ENCODE measurements at regions not wholly inside any gene's neighbourhood (a gene's known extent, or its start where the extent isn't known, plus 50 kb on each side); places are given as distances from the start of the nearest gene placed in this dataset.

GRCh38 chr2:5915881-5916310 is 223.7 kb downstream of the SOX11 start:
- DNase-seq (ENCODE audit: low read depth in 2 of 2) = no peak

GRCh38 chr2:5921081-5921642 is 229.0 kb downstream of the SOX11 start:
- no peak for TF ChIP-seq CTCF (IDR thresholded peaks at IDR 0.05; ENCODE audit: low read depth, low read length)
- DNase-seq (ENCODE audit: low read depth in 2 of 2) = no peak

More at GRCh38 chr2:5915881-5916310, 223.7 kb downstream of the SOX11 start:
- H3K4me3 ChIP-seq (replicated peaks in 1 of 2; ENCODE audit: low read depth in 2 of 2, low read length in 2 of 2) = no peak overlapping the region
- TF ChIP-seq CTCF (IDR thresholded peaks at IDR 0.05; ENCODE audit: low read depth, low read length) = peak; percentile 9

GRCh38 chr2:5923957-5924945 is 232.1 kb downstream of the SOX11 start:
- H3K4me3 ChIP-seq (replicated peaks in 1 of 2; ENCODE audit: low read depth in 2 of 2, low read length in 2 of 2) = no peak overlapping the region
- no peak for TF ChIP-seq CTCF (IDR thresholded peaks at IDR 0.05; ENCODE audit: low read depth, low read length)
- DNase-seq (ENCODE audit: low read depth in 2 of 2) = no peak

More at GRCh38 chr2:5921081-5921642, 229.0 kb downstream of the SOX11 start:
- H3K4me3 ChIP-seq (replicated peaks in 1 of 2; ENCODE audit: low read depth in 2 of 2, low read length in 2 of 2) = no peak overlapping the region

DNA sequence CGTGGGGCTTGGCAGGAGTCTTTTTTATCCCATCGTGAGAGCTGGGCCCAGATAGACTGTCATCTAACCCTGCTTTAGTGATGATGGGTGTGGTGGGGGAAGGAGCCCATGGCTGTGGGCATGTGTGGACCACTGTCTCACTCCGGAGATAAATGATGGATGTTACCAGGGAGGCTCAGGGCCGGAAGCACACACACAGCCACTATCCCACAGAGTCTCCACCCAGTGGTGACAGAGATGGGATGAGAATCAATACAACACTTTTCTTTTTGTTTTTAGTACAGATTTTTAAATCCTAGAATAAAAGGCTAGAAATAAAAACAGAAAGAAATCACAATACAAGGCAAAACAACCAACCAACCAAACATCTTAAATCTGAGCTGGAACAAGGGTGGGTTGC is 233.4 kb downstream of the SOX11 start:
- DNase-seq (ENCODE audit: low read depth in 2 of 2) = no peak
- H3K4me3 ChIP-seq (replicated peaks in 1 of 2; ENCODE audit: low read depth in 2 of 2, low read length in 2 of 2) = no peak overlapping the region
- no peak for TF ChIP-seq CTCF (IDR thresholded peaks at IDR 0.05; ENCODE audit: low read depth, low read length)

- no peak for DNase-seq (ENCODE audit: low read depth in 2 of 2)
- no peak overlapping the region for H3K4me3 ChIP-seq (replicated peaks in 1 of 2; ENCODE audit: low read depth in 2 of 2, low read length in 2 of 2)
- TF ChIP-seq CTCF (IDR thresholded peaks at IDR 0.05; ENCODE audit: low read depth, low read length) = no peak
Observed at GRCh38 chr2:5926871-5927512, 234.8 kb downstream of the SOX11 start.

DNA sequence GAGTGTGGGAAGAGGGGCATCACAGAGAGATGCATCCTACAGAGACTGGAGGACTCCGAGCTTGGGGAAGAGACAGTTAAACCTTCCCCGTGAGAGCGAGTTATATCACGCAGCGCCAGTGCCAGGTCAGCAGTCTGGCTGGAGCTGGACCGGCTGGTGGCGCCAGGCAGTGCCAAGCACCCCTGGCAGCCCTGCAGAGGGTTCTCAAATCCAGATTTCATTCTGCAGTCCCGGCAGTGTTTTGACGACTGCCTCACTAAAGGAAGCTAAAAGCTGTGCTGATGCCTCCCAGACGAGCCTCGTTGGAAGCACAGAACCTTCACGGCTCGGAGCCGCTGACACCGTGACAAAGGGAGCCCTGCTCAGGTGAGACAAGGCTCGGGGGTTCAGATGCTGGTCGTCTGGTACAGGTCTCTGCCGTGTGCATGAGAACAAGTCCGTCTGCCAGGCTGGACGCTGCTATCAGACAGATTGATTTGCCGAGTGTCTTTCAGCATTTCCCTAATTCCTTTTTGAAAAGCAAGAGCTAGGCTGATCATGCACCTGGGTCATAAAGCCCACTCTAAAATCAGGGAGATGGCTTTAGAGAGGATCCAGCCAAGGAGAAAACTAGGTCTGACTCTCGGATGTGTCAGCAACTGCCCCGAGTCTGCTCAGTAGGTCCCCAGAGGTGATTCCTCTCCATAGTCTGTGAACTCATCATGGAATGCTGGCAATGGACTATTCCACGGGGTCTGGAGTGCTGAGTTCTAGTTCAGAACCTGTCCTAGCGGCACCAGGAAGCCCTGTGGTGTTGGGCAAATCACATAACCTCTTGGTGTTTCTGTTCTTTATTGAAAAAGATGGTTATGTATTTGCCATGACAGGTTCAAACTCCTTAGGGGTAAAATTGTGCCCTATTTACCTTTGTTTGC is 240.6 kb downstream of the SOX11 start:
- TF ChIP-seq CTCF (IDR thresholded peaks at IDR 0.05; ENCODE audit: low read depth, low read length) = no peak
- no peak overlapping the region for H3K4me3 ChIP-seq (replicated peaks in 1 of 2; ENCODE audit: low read depth in 2 of 2, low read length in 2 of 2)
- DNase-seq (ENCODE audit: low read depth in 2 of 2) = no peak

Measured in cardiac fibroblast (primary cell).